GM23338 (cell line): ENCODE measurements at regions not wholly inside any gene's neighbourhood (a gene's known extent, or its start where the extent isn't known, plus 50 kb on each side); places are given as distances from the start of the nearest gene placed in this dataset.

Experiments used
- ATAC-seq: fragments of 200-7000 bp; cut with Tn5 transposase; 3 replicates; pipeline ENCODE4 v1.9.1; 2020
- DNase-seq: peaks from one replicate; pipeline ENCODE4 v3.0.0-alpha.2; 2015; ENCODE audit warnings: low spot score
- H2AFZ ChIP-seq: fragments of 200-600 bp; sonication (generic); 2 replicates; pipeline ENCODE4 v1.8.0; 2016; ENCODE audit warnings: antibody characterized with exemption, mild to moderate bottlenecking, moderate library complexity
- H3F3A ChIP-seq: fragments of 200-600 bp; sonication (generic); replicated peaks from 2 replicates; pipeline ENCODE4 v1.8.0; 2017; ENCODE audit warnings: antibody characterized with exemption, mixed run types, low read depth
- H3K27ac ChIP-seq: fragments of 200-600 bp; sonication (generic); 2 replicates; pipeline ENCODE4 v1.6.1; 2016; ENCODE audit warnings: low read depth
- H3K27me3 ChIP-seq: fragments of 200-600 bp; sonication (generic); 2 replicates; pipeline ENCODE4 v1.8.0; 2016; ENCODE audit warnings: mild to moderate bottlenecking, mixed run types, moderate library complexity; ENCODE audit not compliant: insufficient read depth
- H3K36me3 ChIP-seq: fragments of 200-600 bp; sonication (generic); 2 replicates; pipeline ENCODE4 v1.8.0; 2016; ENCODE audit warnings: mild to moderate bottlenecking; ENCODE audit not compliant: insufficient read depth
- H3K4me1 ChIP-seq: fragments of 200-600 bp; sonication (generic); 2 replicates; pipeline ENCODE4 v1.8.0; 2016; ENCODE audit warnings: mild to moderate bottlenecking, moderate library complexity; ENCODE audit not compliant: insufficient read depth
- H3K4me2 ChIP-seq: fragments of 200-600 bp; sonication (generic); 2 replicates; pipeline ENCODE4 v1.7.1; 2017; ENCODE audit warnings: mixed run types
- H3K4me3 ChIP-seq: fragments of 200-600 bp; sonication (generic); 2 replicates; pipeline ENCODE4 v1.6.1; 2016; ENCODE audit warnings: mixed run types
- H3K79me2 ChIP-seq: fragments of 200-600 bp; sonication (generic); replicated peaks from 2 replicates; pipeline ENCODE4 v1.8.0; 2017; ENCODE audit warnings: mild to moderate bottlenecking; ENCODE audit not compliant: insufficient read depth
- H3K9me2 ChIP-seq: fragments of 200-600 bp; sonication (generic); 2 replicates; pipeline ENCODE4 v1.8.0; 2017; ENCODE audit not compliant: insufficient read depth
- H4K20me1 ChIP-seq: fragments of 200-600 bp; sonication (generic); replicated peaks from 2 replicates; pipeline ENCODE4 v1.8.0; 2017; ENCODE audit warnings: mild to moderate bottlenecking; ENCODE audit not compliant: insufficient read depth
- H3K27ac Mint-ChIP-seq: 2 replicates; pipeline ENCODE4 v1.8.0; 2020; ENCODE audit warnings: inconsistent platforms, mild to moderate bottlenecking, moderate library complexity, mixed read lengths
- H3K27me3 Mint-ChIP-seq: 3 replicates; pipeline ENCODE4 v1.8.0; 2022; ENCODE audit warnings: low read depth, mild to moderate bottlenecking, moderate library complexity, mixed read lengths, inconsistent platforms; ENCODE audit not compliant: insufficient read depth, poor library complexity
- H3K36me3 Mint-ChIP-seq: 3 replicates; pipeline ENCODE4 v1.8.0; 2021; ENCODE audit warnings: low read depth, mild to moderate bottlenecking, inconsistent platforms, moderate library complexity, mixed read lengths
- H3K4me1 Mint-ChIP-seq: 3 replicates; pipeline ENCODE4 v1.8.0; 2020; ENCODE audit warnings: mild to moderate bottlenecking, inconsistent platforms, mixed read lengths
- H3K4me3 Mint-ChIP-seq: 3 replicates; pipeline ENCODE4 v1.8.0; 2021; ENCODE audit warnings: moderate library complexity, mild to moderate bottlenecking, inconsistent platforms, mixed read lengths
- H3K9me3 Mint-ChIP-seq: 3 replicates; pipeline ENCODE4 v1.8.0; 2020; ENCODE audit warnings: moderate library complexity, mild to moderate bottlenecking, inconsistent platforms, mixed read lengths
- CREB1 ChIP-seq: fragments of 250-450 bp; sonication (Bioruptor Pico); IDR thresholded peaks from 2 replicates; pipeline ENCODE4 v1.5.0; 2020; ENCODE audit warnings: low read depth, mild to moderate bottlenecking, moderate library complexity
- CTCF ChIP-seq, 2 experiments: fragments of 200-600 bp in 1 of 2; sonication (generic) in 1 of 2; conservative IDR thresholded peaks; 2 replicates each; pipeline versions ENCODE4 v1.5.1 to v1.6.1; 2016 to 2017; ENCODE audit warnings: antibody characterized with exemption in 2 of 2, low read depth in 2 of 2, mild to moderate bottlenecking in 2 of 2, moderate library complexity in 1 of 2
- ETS1 ChIP-seq: IDR thresholded peaks from 2 replicates; pipeline ENCODE4 v1.6.1; 2016; ENCODE audit warnings: antibody characterized with exemption
- EZH2 ChIP-seq: fragments of 200-600 bp; sonication (generic); IDR thresholded peaks from one replicate; pipeline ENCODE4 v1.8.0; 2017; ENCODE audit warnings: antibody characterized with exemption, mild to moderate bottlenecking, low read depth; ENCODE audit not compliant: unreplicated experiment
- EZH2phosphoT487 ChIP-seq: fragments of 200-600 bp; sonication (generic); IDR thresholded peaks from one replicate; pipeline ENCODE4 v1.8.1; 2018; ENCODE audit warnings: antibody characterized with exemption; ENCODE audit not compliant: unreplicated experiment
- JUNB ChIP-seq: IDR thresholded peaks from one replicate; pipeline ENCODE4 v1.6.1; 2016; ENCODE audit warnings: antibody characterized with exemption; ENCODE audit not compliant: unreplicated experiment
- NANOG ChIP-seq: IDR thresholded peaks from 2 replicates; pipeline ENCODE4 v1.6.1; 2016; ENCODE audit warnings: antibody characterized with exemption, borderline replicate concordance
- POLR2AphosphoS5 ChIP-seq: IDR thresholded peaks from 2 replicates; pipeline ENCODE4 v1.6.1; 2016; ENCODE audit warnings: antibody characterized with exemption, low read depth
- REST ChIP-seq: IDR thresholded peaks from one replicate; pipeline ENCODE4 v1.6.1; 2018; ENCODE audit warnings: antibody characterized with exemption; ENCODE audit not compliant: unreplicated experiment
- STAT1 ChIP-seq: IDR thresholded peaks from one replicate; pipeline ENCODE4 v1.6.1; 2016; ENCODE audit warnings: antibody characterized with exemption; ENCODE audit not compliant: unreplicated experiment
- ZNF114 ChIP-seq: fragments of 250-450 bp; sonication (Bioruptor Pico); IDR thresholded peaks from 2 replicates; pipeline ENCODE4 v1.5.0; 2020; ENCODE audit warnings: mild to moderate bottlenecking, moderate library complexity
- ZNF331 ChIP-seq: fragments of 250-450 bp; sonication (Bioruptor Pico); IDR thresholded peaks from 2 replicates; pipeline ENCODE4 v1.5.0; 2020; ENCODE audit warnings: low read depth, mild to moderate bottlenecking, moderate library complexity
- ZNF462 ChIP-seq: fragments of 250-450 bp; sonication (Bioruptor Pico); IDR thresholded peaks from 2 replicates; pipeline ENCODE4 v1.5.0; 2020; ENCODE audit warnings: mild to moderate bottlenecking, moderate library complexity

- H3K27ac ChIP-seq: no peak overlapping the region
- Mint-ChIP-seq H3K4me1 (no peaks in the 10 kb centered on the region), H3K27me3 (no peaks in the 10 kb centered on the region), H3K27ac (no peak overlapping the region), H3K9me3 (no peaks in the 10 kb centered on the region), H3K36me3 (no peaks in the 10 kb centered on the region), H3K4me3 (no peak overlapping the region)
- no peaks in the 10 kb centered on the region for H3K36me3 ChIP-seq
- H3K79me2 ChIP-seq: no peaks in the 10 kb centered on the region
- H3K9me2 ChIP-seq: no peaks in the 10 kb centered on the region
- ATAC-seq (no peak), DNase-seq (no peak)
- H3K4me3 ChIP-seq: no peak overlapping the region
- no peak overlapping the region for H3K4me2 ChIP-seq
- no peaks in the 10 kb centered on the region for H3K27me3 ChIP-seq
- no peaks in the 10 kb centered on the region for H3K4me1 ChIP-seq
- 0 out of 2 replicates have a peak overlapping the region, but pooled peaks have one; percentile 26 for H2AFZ ChIP-seq
- no peaks in the 10 kb centered on the region for H3F3A ChIP-seq
- no peaks in the 10 kb centered on the region for H4K20me1 ChIP-seq
- TF ChIP-seq ZNF114 (CRISPR knock-in tag) (no peak), EZH2phosphoT487 (no peak), EZH2 (no peak), POLR2AphosphoS5 (no peak), JUNB (no peak), ZNF331 (CRISPR knock-in tag) (no peak), CREB1 (CRISPR knock-in tag) (no peak), STAT1 (no peak), REST (no peak), ZNF462 (CRISPR knock-in tag) (no peak), ETS1 (no peak), NANOG (no peak), CTCF (conservative IDR thresholded peaks at IDR 0.05; ENCODE audit: low read depth in 2 of 2) (no peak)
These were observed 109.5 kb downstream of the DYNAP start for GRCh38 chr18:54700580-54700979.
